HG03135 (cell line): ENCODE measurements at regions not wholly inside any gene's neighbourhood (a gene's known extent, or its start where the extent isn't known, plus 50 kb on each side); places are given as distances from the start of the nearest gene placed in this dataset.

Experiments used
- ATAC-seq: cut with Tn5 transposase; IDR thresholded peaks from one replicate; pipeline ENCODE4 v1.9.1; 2021; ENCODE audit warnings: mild to moderate bottlenecking, moderate library complexity; ENCODE audit not compliant: unreplicated experiment

DNA sequence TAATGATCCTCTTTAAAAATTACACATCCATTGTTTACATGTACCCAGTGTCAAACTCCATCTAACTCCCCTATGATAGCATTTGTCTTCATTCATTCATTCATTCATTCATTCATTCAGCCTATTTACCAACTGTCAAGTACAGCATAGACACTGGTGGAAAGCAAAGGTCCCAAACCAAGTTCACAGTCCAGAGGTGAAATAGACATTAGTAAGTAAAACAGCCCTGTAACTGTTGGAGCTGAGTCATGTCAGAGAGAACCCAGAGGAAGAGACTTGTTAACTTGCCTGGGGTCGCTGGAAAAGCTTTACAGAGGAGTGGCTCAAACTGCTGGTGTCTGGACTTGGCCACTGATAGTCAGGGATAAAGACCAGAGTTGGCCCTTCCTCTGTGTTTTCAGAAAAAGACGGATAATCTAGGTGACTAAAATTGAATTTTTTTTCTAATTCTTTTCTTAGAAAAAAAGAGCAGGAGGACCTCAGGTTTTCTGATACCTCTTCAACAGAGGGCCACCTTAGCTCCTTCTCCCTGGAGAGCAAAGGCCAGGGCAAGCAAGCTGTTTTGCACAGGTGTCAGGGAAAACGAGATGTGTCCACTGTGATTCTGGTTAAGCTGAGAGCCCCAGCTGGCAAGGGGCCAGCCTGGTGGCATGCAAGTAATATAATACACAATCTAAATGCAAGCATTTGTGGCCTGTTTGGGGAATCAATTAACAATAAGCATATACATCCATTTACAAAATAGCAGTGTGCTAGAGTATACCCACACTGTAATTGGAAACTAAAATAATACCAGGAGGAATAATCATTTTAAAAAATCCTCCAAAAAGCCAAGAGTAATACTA is 96.7 kb upstream of the SLC14A2 start:
- ATAC-seq: no peak

DNA sequence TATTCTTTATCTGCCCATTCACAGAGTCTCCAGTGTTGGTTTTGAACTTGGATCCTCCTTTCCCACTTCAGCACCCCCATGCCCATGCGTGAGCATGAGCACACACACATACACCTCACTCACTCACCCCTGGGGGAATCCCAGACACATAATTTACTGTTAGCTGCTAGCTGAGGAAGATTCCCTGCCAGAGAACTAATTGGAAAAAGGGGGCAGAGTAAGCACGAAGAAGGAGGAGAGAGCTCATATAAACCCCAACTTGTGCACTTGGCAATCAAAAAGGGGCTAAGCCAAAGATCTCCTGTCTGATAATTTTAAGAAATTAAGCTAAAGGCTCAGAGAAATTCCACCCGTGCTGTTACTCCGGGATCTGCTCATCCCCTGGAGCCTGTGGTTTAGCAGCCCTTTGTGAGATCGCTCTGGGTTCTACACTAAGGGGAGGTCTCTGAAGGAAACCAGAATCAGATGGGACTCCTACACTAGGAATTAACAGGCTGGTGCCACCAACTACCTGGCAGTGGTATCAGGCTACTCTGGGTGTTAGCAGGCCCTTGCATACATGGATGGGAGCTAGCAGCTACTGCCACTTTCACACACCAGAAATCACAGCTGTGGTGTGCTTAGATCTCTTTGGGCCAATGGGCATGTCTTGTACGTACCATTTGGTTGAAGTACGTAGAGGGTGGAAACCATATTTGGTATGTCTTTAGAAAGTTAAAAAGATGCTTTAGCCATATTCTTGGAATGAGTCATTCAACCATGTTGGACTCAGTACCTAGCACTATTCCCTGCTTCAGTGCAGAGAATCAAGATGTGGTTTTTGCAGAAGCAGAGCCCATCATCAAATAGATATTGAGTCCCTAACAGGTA is 95.6 kb upstream of the SLC14A2 start:
- ATAC-seq: no peak

DNA sequence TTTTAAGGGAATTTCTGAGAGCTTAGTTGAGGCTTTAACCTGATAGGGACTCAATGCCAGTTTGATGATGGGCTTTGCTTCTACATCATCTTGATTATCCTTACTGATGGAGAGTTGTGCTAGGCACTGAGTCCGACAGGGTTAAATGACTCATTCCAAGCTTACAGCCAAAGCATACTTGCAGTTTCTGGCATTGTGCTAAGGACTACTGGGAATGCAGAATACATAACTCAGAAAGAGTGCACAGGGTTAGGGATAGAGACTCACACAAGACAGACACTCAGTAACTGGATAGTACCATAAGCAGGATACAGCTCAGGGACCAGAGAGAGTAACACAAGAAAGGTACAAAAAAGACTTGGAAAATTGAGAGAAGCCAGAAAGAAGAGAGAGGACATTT is 94.1 kb upstream of the SLC14A2 start:
- ATAC-seq: no peak

DNA sequence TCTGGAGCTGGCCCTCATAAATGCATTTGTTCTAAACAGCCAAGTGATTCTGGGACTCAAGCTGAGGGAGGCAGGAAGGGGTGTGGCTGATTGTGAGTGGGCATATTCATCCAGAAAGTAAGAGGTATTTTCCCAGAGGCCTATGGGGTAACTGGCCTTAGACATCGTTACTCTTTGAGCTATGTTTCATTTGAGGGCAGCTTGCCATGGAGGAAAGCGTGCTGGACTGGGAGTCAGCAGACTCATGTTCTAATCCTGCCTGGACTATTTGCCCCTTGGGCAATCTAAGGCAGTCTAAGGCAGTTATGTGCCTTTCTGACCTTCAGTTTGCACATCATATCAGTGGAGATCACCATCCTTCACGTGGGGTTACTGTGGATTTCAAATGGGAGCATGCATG is 93.5 kb upstream of the SLC14A2 start:
- ATAC-seq: no peak

DNA sequence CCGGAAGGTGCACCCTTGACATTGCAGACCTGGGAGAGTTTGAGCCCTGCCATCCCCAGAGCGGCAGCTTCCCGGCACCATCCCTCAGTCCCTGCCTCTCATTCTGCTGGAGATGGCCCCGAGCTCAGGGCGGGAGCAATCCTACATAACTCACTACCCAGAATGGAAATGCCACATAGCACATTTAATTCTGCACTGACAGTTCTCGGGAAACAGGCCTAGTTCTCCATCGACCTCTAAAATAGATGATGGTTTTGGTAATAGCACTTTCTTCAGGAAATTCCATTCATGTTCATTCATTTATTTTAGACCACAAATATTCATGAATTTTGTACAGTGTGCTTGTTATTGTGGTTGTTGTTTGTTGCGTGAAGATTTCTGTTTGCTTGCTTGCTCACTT is 92.9 kb upstream of the SLC14A2 start:
- ATAC-seq: no peak

DNA sequence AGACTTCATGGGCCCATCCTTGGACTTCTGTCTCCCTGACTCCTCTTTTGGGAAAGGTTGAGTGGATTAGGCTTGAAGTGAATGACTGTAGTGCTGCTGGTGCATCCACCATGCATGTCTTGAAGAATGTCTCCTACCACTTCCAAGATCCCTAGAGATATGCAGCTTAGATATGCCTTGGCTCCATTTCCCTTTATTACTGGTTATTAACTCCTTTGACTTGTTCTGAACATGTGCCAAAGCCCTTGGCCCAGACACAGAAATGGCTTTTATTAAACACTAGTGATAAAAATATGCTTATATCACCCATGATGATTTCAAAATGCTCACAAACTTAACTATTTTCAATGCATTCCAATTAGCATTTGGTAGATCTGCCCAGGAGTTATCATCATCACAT is 90.0 kb upstream of the SLC14A2 start:
- no peak for ATAC-seq

DNA sequence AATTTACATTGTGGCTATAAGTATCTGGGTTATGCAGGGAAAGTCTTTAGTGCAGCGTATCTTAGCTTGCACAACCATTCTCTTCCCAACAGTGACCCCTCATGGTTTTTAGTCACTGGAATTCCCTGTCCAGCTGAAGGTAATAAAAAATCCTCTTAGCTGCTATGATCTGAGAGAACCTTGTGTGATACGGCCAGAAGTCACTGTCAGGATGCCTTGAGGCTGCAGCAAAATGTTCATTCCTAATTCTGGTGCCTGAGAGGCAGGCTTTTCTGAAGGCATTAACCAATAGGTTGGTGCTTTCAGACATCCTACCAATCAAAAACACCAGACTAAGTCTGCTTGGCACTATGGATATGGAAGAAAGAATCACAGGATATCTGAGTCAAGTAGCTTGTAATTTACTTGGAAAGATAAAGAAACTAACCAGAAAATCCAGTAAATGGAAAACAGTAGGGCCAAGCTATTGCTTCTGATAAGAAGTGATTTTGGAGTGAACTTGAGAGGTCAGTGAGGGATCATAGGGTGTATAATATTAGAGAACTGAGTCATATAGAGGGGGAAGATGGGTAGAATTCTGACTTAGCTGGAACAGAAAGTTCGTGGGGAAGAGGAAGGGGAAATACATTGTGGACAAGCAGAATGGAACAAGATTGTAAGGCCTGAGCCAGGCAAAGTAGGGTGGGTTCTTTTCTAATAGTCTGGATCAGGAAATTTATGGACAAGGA is 89.0 kb upstream of the SLC14A2 start:
- ATAC-seq: no peak

DNA sequence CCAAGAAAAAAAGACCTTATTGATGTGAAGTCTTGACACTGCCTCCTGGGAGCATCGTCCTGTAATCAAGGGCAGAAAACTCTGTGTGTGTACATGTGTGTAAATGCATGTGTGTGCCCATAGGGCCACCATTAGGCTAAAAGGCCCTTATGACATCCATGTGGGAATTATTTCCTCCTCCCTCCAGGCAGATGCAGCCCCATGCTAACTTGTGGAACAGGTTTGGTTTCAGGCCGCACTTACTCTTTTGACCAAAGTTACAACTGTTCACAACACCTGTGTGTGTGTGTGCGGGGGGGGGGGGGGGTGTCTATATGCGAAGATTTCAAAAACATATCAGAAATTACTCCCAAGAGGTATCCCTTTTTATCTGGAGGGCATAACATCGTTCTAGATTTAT is 87.4 kb upstream of the SLC14A2 start:
- no peak for ATAC-seq

DNA sequence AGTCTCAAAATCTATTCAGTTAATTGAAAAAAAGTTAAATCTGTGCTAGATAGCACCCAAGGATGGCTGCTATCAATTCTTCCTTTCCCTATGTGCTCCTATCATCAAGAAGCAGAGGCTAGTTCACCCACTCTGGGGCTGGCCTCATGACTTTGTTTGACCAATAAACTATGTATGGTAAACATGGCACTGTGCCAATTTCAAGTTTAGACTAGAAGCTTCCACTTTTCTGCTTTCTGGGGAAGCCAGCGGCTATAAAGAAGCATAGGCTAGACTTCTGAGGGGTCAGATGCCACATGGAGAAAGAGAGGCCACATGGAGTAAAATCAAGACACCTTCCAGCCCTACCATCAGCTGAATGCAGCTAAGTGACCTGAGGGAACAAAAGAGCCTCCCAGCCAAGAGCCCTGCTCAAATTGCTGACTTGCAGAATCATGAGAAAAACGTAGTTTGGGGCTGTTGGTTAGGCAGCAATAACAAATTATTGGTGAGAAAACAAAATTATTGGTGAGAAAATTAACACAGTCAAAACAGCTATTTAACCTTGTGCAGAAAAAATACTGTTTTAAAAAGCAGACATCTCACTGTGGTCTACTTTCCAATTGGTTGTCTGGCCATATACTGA is 86.5 kb upstream of the SLC14A2 start:
- no peak for ATAC-seq

DNA sequence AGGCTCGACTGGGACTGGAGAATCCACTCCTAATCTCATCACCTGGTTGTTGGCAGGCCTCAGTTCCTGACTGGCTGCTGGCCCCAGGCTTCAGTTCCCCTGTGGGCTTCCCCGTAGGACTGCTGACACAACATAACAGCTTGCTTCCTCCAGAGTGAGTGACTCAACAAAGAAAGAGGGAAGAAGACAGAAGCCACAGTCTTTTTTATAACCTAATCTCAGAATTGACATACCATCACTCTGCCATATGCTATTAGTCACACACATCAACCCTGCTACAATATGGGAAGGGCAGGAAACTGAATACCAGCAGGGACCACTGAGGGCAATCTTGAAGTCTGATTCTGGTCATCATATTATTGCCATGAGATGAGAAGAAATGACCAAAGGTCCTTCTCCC is 76.8 kb upstream of the SLC14A2 start:
- no peak for ATAC-seq

DNA sequence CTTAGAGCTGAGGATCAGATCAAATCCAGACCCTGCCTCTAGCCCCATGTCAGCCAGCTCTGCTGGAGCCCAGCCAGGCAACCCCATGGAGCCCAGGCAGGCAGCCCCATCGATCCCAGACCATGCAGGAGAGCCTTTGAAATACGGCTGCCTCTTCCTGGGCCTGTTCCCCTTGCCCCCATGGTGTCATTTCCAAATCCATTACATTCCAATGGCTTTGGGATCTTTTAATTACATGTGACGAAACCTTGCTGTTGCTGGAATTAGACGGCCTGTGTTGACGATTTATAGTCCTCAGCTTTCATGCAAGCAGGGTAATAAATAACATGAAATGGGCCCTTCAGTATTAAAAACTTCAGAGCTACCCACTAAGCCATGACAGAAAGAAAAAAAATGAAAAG is 75.8 kb upstream of the SLC14A2 start:
- no peak for ATAC-seq

DNA sequence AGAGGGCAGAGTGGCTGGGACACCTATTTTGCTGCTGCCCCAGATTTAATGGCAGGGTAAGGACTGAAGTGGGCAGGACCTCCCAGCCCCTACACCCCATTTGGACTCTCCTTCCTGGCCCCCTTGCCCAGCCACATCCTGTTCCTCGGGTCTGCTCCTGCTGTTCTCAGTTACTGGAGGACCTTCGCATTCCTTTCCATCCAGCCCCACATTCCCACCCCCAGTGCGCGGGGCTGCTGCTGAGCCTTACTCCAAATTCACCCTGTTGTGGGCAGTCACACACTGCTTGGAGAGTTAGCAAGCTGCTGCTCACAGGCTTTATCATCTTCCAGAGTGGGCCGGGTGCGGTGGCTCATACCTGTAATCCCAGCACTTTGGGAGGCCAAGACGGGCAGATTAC is 75.2 kb upstream of the SLC14A2 start:
- no peak for ATAC-seq

DNA sequence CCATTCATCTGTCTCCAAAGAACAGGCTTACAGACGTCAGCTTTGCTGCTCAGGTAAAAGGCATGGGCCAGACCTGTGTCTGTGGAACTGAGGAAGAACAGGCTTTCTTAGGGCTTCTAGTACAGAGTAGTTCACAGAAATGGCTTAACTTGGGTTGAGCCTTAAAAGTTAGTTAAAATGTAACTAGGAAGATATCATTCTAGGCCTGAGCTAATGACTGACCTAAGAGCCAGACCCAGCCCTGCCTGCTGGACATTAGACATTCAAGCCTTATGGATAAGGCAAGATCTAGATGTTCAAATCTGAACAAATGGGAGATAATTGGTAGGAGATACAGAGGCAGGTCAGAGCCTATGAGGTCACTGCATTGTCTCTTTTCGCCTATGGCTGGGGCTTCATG is 73.9 kb upstream of the SLC14A2 start:
- no peak for ATAC-seq

DNA sequence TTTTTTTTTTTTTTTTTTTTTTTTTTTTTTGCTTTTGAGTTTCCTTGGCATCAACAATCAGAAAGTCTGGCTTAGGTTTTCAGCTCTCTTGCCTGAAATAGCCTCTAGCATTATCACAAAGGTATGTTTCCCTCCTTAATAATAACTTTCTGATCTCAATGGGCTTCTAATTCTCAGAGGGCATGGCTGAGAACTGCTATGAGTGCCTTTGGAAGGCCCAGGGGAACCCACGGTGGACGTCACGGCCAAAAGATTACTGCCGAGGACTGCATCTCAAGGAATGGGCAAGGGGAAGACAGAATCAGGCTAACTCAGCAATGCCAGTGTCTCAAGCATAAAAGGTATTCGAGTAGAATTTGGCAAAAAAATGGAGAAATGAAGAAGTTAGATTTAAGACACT is 73.2 kb upstream of the SLC14A2 start:
- ATAC-seq: no peak

DNA sequence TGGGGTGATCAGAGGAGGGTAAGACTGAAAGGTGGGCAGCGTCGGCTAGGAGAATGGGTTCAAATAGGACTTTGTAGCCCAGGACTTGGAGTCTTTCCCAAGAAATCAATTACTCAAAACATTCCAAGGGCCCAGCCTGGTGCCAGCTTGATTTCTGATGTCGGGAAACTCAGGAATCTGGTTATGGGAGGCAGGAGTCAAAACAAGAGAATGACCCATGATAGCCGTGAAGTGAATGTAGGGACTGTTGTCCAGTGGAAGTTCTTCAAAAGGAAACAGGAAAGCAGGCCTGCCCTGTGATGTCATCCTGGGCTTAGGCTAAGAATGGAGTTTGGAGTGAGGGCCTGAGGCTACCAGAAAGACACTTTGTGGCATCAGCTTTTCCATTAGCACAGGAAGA is 67.4 kb upstream of the SLC14A2 start:
- ATAC-seq: no peak

DNA sequence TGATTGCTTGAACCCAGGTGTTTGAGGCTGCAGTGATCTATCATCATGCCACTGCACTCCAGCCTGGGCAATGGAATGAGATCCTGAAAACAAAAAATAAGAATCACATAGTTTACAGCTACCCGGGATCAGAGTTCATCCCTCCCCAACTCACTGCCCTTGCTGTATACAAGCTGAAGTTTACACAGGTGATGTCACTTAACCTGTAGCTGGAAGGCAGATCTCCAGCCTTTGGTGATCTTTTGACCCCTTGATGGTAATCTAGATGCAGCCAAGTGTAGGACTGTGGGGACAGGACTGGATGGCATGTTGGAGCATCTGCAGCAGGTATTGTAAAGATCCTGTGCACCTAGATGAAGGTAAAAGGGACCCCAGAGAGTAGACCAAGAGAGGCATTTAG is 66.7 kb upstream of the SLC14A2 start:
- ATAC-seq: no peak

DNA sequence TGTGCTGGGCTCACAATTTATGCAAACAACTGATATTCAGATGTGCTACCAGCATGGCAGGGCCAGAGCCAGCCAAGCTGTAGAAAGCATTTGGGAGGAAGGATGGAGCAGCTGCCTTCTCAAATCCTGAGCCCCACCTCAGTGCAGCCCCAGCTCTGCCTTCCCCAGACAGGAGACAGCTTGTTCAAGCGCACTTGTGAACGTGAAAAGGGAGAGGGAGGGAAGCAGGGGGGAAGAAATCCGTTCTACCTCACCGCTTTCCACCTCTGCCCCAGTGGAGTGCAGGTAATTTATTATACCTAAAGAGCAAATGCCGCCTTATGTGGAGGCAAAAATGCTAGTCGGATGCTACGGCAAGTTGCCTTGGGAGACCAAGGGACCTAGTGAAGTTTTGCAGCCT is 66.0 kb upstream of the SLC14A2 start:
- ATAC-seq: no peak

DNA sequence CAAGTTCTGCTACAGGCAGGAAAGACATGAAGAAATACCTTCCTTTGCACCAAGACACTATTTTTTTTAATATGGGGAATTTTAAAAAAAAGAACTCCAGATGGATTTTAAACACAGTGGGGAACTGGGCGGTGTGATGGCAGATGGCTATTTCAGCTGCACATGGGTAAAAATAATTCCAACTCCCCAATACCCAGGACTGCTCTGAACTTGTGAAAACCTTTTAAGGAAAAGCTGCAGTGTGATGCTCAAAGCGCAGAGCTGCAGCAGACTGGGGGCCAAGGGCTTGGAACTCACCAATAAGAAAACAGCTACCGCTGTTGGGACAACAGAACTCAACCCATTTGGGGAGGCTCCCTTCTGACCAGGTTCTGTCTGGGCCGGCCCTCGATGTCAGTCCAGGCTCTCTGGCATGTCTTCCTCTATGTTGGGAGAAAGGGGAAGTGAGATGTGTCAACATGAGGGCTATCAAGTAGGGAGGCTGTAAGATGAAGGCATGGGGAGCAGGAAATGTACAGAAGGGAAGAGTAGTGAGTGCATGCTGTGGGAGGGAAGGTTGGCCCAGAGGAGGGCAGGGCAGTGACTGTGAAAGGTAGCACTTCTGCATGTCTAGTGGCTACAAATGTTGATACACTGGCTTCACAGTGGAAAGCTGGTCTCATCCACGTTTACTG is 64.0 kb upstream of the SLC14A2 start:
- no peak for ATAC-seq

DNA sequence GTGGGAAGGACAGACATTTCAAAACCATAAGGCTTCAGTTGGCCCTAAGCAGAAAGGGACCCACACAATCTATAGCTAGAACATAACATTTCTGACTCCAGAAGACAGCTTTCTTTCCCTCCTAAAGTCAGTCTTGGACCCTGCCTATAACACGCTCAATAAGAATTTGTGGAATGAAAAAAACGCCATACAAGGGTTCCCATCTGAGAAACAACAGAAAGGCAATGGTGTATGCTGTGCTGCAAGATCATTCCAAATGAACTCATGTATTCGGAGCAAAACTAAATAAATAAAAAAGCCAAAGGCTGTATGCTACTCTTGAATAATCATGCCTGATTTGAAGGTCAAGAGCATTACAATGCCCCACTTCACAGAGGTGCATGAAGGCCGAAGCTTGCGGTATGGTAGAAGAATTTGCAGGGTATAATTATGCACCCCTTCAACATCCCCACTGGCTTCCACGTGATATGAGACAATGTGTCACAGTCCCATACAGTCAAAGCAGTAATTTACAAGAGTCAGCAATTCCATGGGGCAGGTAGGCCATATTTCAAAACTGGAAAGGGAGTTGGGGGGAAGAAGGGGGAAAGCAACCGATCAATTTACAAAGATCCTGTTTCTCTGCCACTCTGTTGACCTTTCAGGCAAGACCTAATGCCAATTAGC is 61.4 kb upstream of the SLC14A2 start:
- ATAC-seq: no peak

DNA sequence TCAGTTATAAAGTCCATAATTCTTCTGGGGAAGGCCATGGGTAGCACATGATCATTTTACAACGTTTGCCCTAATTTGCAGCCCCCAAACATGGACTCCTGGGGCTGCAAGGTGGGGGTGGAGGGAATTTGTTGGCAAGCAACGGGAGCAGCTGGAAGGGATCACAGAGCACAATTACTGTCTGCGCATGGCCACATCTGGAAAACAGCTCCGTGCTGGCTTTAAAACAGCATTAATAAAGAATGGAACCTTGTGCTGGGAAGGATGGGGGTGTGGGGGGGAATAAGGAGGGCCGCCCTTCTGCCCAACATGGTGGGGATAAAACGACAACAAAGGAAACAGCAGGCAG is 60.9 kb upstream of the SLC14A2 start:
- ATAC-seq: no peak
